A673 (cell line): ENCODE measurements at regions not wholly inside any gene's neighbourhood (a gene's known extent, or its start where the extent isn't known, plus 50 kb on each side); places are given as distances from the start of the nearest gene placed in this dataset.

Source experiments
- CTCF ChIP-seq: fragments of 300-800, 200-600 bp; sonication (generic); conservative IDR thresholded peaks from 2 replicates; pipeline ENCODE4 v1.5.1; 2017; ENCODE audit warnings: low read depth, mild to moderate bottlenecking, antibody characterized with exemption, low read length, moderate library complexity, mixed read lengths
- EZH2 ChIP-seq: fragments of 200-600 bp; sonication (generic); IDR thresholded peaks from 2 replicates; pipeline ENCODE4 v1.6.1; 2017; ENCODE audit warnings: borderline replicate concordance, low read depth, mild to moderate bottlenecking, mixed read lengths, antibody characterized with exemption, low read length; ENCODE audit not compliant: poor library complexity, severe bottlenecking

- TF ChIP-seq CTCF (peak; percentile 61), EZH2 (no peak)
Measured at GRCh38 chr5:152532714-152533113, 127.6 kb upstream of the NMUR2 start.
